GM18498 (cell line): ENCODE measurements at regions not wholly inside any gene's neighbourhood (a gene's known extent, or its start where the extent isn't known, plus 50 kb on each side); places are given as distances from the start of the nearest gene placed in this dataset.

ENCODE experiments used
- ATAC-seq: cut with Tn5 transposase; IDR thresholded peaks from one replicate; pipeline ENCODE4 v1.9.1; 2021; ENCODE audit warnings: mild to moderate bottlenecking, moderate library complexity; ENCODE audit not compliant: unreplicated experiment

DNA sequence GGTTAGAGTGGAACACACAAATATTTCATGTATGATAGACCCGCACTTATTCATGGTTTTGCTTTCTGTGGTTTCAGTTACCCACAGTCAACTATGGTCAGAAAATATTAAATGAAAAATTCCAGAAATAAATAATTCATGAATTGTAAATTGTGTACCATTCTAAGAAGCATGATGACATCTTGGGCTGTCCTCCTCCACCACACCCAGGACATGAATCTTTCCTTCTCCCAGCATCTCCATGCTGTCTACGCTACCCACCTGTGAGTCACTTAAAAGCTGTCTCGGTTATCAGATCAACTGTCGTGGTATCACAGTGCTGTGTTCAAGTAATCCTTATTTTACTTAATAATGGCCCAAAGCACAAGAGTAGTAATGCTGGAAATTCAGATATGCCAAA is 419.6 kb upstream of the NRP1 start:
- ATAC-seq: no peak

DNA sequence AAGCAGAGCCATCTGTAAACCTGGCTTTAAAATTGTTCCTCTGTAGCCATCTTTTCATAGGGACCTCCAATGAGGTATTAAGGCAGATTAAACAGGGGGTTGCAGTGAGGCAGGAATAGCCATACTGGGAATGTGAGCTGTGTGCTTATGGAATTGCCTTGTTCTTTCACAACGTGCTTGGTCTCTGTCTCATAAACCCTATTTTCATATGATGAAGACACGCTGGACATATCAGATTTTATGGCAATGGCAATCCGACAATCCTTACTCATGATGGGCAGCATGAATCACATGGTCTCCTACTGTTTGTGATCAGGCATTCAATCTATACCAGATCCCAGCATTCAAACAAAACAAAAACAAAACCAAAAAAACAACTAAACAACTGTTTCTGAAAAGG is 418.9 kb upstream of the NRP1 start:
- no peak for ATAC-seq

DNA sequence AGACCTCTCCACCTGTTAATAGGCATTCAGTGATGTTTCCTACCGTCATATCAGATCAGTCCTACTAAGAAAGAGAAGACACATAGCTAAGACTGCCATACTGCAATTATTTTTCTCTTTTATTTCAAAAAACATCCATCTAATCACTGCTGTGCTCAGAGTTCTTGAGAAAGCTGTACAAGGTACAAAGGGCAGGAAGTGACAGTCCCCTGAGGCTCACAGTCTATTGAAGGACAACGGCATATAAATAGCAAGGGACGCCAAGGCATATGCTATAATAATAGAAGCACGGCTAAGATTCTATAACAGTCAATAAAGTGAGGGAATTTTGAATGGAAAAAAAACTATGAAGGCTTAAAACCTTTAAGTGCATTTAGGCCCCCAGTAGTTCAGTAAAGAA is 415.3 kb upstream of the NRP1 start:
- ATAC-seq: no peak

DNA sequence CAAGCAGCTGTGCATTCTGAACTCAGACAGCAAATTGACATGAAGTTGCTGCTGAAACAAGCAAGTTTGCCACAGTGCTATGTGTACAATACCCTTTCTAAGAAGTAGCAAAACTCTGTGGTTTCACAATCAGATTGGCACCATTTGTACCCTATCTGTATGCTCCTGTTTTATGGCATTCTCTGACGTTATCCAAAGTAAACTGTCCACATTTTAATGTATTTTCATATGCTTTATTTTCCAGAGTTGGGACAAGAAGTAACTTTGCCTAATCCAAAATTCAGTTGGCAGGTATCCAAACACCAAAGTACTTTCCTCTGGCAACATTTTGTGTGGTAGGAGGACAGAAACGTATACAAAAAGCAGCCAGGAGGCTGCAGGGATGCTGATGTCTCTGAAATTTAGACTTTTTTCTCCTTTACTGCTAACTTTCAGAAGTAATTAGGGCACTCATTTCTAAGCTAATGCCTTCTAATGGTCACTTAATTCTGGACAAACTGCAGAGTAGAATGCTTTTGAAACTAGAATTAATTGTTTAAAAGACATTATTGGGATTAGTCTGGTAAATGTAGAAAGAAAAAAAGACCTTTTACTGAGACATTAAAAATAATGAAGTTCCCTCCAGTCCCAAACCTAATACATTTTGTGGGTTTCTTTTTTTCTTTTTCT is 414.7 kb upstream of the NRP1 start:
- ATAC-seq: no peak

DNA sequence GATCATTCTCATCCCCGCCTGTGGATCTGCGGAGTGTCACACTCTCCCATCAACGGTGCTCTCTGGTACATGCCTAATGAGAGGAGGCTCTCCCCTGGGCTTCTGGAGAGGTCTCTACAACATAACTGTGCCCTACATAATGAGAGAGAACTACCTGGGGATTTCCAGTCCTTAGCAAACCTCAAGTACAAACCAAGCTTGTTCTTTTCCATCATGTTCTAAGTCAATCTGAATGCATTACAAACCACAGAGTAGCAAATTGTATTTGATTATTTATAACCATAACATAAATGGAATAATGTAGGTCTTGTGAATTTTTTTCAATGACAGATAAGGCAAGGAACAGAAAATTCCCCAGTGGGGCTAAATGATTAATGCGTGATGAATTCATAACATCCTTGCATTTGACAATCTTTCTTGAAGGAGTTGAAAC is 412.4 kb upstream of the NRP1 start:
- ATAC-seq: no peak

DNA sequence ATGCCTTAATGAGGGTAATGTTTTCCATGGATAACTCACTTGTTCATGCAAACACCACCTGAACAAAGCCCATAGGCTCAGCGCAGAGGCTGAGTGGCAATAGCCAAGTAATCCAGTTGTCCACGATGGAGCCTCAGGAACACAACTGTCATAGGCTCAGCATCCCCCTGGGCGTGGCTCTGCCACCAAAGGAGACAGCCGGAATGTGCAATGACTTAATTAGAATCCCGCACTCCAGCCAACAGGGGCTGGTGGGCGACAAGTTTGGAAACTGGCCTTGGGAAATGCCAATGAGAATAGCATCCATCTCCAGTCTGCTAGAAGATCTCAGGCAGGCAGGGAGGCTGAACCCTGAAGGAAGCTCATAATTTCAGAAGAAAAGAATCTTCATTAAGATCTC is 411.7 kb upstream of the NRP1 start:
- ATAC-seq: no peak

DNA sequence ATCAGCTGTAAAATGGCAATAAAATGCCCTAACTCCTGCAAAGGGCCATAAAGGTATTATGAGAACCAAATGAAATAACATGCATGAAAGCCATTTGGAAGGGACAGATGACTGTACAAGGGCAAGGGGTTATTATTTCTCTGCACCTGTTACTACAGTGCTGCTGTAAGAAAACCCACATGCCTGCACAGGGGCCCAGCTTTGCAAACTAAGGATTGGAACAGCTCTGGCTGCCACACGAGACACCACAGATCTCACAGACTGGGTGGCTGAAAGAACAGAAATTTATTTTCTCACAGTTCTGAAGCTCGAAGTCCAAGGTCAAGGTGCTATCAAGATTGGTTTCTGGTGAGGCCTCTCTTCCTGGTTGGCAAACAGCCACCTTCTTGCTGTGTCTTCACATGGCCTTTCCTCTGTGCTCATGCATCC is 409.0 kb upstream of the NRP1 start:
- ATAC-seq: no peak

DNA sequence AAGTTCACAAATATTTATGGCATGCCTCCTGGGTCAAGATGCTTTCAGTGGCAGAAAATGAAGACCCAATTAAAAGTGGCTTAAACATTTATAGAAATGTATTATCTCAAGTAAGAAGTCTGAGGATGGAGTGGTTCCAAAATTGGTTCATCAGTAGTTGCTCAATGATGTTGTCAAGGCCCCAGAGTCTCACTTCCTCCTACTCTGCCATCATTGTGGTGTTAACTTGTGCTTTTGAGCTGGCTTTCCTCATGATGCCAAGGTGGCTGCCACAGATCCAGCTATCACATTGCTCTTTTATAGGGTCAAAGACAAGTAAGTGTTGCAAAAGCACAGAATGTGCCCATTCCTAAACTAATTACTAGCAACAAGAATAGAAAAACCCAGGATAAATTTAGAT is 404.6 kb upstream of the NRP1 start:
- ATAC-seq: no peak

DNA sequence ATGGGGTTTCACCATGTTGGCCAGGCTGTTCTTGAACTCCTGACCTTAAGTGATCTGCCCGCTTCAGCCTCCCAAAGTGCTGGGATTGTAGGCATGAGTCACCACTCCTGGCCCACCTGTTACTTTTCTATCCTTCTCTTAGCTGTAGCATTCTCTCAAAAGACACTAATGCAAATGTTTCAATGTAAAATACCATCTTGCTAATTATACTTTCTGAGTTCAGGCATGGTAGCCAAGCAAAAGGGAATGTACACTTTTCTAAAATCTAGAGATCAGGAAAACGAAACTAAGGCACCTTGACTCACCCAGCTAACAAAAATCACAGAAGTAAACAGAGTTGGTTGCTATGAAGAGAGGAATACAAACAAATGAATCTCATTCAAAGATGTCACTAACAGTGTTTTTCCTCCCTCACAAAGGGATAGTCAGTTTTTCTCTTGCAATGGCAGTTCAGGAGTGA is 401.0 kb upstream of the NRP1 start:
- ATAC-seq: no peak

DNA sequence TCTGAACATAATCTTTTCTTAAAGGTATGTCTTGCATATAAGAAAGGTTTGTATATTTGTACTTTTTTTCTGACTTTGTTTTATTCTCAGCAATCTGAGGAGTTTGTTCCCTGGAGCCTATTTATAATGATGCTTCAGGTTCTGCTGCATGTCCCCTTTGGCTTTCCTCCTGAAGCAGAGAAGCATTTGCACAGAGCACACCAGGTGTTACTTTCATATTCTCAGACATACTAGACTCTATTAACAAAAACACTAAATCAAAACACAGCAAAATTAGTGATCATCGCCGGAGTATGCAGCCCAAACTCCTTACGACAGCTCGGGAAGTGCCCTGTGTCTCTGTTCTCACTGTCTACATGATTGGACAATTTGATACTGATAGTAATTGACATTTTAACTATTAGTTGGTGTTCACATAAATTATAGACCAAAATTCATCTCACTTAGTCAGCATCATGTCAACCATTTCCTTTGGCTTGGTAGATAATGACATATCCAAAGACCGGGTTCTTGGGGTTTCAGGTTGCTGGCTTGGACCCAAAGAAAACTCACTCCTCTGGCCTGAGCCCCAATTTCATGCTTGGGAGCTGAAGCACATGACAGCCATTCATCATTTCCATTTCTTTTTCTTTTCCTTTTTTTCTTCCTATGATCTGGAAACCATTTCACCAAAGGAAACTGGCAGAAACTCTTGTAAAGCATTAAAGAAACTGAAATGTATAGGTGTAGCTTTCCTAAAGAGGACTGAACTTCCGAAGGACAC is 400.1 kb upstream of the NRP1 start:
- no peak for ATAC-seq

DNA sequence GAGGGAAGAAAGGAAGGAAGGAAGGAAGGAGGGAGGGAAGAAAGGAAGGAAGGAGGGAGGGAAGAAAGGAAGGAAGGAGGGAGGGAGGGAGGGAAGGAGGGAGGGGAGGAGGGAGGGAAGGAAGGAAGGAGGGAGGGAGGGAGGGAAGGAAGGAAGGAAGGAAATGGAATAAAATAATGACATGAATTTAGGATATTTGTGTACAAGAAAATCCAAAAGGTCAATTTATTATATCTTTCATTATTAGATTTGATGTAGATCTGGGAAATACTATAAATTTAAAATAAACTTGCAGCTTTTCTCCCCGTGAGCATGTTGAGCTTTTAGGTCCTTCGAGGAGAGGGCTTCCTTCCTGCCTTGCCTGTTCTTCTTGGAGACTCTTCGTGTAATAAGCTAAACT is 398.6 kb upstream of the NRP1 start:
- no peak for ATAC-seq

DNA sequence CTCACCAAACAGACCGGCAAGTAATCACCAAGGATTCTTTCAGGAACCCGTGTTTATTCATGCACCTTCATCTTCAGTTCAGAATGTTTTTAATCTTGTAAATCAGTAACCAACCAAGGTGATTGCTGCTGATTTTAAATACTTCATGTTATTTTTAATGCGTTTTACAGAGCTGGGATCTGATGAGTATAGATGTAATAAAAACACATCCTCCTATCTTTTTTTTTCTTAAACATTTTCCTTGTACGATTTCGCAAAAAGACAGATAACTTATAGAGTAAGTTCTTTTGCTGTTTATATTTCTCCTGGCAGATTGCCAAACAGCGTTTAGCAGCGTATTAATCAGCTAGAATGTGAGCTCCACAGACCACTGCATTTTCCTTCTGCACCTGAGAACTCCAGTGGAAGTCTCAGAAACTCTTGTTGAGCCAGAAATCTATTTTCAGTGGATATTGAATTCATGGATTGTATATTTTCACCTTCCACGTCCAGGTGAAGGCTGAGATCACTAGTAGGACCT is 397.8 kb upstream of the NRP1 start:
- no peak for ATAC-seq

DNA sequence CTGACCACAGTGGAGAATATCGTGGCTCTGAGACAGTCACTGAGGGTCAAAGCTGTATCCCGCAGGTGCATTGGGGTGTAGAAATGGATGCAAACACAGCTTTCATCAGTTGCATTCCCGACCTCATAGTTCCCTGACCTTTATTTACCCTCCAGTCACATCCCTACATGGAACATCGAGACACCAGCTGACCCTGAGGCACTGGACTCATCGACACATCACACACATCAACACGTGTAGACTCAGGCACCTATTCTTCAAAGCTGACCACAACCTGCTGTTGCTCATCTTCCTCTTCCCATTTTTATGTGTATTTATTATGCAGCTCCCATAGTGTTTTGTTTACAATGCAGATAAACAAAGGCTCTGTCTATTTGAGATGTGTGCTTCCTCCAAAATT is 396.9 kb upstream of the NRP1 start:
- no peak for ATAC-seq

DNA sequence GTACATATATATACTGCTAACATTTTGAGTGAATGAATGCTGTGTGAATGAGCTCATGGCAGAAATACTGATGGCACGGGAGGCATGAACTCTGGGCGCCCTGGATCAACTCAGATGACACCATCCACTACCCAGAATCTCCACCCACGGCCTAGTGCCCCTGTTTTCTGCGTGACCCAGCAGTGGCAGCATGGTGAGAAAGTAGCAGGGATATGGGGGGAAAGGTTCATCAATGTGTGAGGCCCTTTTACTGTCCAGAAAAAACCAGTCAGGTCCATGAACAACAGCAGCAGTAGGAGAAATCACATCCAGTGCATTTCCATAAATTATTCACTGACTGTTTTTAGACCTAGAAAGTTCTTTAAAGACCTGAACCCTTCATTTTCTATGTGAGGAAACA is 391.0 kb upstream of the NRP1 start:
- ATAC-seq: no peak

DNA sequence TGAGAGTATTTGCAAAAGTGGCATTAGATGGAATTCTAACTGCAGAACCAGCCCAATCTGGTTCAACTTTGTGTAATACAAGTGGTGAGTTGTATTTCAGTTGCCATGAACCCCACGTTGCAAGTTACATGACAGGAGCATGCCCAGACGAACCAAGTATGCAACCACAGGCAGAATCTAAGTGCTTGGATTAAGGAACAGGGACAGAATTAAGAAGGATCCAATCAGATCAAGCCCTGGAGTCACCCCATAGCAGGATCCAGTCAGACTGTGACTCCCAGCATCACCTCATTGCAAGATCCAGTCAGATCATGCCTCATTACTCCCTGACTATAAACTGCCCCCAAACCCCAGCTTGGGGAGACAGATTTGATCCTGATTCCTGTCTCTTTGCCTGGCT is 388.7 kb upstream of the NRP1 start:
- ATAC-seq: no peak

DNA sequence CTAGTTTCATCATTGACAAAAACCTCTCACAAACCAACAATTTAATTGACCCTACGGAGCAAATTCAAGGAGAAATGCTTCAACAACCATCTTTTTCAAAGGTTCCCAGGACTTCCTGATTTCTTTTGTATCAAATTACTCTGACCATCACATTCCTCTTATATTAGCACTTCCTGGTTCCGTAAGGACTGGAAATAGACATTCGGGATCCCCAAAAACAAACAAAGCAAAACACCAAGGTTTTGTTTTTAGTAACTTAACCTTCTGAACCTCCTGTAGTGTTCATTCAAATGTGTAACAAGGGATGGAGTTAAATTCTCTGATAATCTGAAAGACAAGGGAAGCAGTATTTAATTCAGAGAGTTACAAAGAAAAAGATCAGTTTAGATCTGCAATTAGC is 387.6 kb upstream of the NRP1 start:
- ATAC-seq: no peak

DNA sequence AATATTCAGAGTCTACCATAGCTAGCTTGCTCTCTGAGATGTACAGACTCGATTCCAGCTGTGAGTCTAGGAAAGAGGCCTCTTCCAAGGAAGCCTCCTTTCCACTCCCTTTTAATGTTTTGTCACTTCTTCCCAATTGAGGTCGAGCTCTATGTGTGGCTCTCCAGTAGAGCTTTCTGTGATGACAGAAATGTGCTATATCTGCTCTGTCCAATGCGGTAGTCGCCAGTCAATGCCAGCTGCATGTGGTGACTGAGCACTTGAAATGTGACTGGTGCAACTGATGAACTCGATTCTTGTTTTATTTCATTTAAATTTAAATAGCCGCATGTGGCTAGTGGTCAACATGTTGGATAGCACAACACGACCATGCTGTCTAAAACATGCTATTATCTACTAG is 387.0 kb upstream of the NRP1 start:
- ATAC-seq: no peak

DNA sequence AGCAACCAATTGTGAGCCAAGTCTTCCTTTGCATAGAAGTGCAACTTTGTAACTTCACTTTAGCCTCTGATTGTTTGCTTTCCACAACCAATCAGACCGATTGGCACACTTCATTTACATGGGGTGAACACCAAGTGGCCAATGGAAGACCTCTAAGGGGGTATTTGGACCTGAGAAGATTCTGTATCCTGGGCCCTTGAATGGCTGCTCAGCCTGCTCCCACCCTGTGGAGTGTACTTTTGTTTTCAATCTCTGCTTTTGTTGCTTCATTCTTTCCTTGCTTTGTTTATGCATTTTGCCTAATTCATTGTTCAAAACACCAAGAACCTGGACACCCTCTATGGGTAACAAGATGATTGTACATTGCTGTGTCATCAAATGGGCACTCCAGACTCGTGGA is 385.7 kb upstream of the NRP1 start:
- no peak for ATAC-seq

DNA sequence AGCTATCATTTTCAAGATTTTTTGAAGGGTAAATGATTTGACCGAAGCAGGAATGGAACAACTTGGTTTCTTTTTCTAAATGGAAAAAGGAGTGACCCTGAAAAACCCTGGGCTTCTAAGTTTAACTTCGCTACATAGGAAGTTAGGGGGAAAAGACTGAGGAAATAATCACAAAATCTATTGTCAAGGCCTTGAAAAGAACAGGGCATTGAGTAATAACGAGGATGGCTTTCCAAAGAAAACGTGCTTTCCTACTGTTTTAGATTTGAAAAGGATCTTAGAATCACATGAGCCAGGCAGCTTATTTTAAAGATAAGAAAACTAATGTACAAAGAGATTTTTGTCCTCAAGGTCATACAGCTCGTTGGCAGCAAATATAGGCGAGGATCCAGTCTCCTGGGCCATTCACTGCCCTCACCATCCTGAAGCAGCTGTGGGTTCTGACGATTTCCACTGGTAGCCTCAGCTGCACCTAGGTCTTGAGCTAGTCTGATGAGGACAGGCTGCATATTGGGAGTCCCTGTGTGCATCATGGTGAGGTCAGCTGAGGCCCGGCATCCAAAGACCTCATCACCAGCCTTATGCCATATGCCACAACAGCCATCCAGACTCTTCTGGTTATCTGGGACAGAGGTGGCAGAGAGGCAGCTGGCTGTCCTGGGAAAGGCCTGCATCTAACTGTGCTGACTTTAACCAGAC is 384.7 kb upstream of the NRP1 start:
- no peak for ATAC-seq

DNA sequence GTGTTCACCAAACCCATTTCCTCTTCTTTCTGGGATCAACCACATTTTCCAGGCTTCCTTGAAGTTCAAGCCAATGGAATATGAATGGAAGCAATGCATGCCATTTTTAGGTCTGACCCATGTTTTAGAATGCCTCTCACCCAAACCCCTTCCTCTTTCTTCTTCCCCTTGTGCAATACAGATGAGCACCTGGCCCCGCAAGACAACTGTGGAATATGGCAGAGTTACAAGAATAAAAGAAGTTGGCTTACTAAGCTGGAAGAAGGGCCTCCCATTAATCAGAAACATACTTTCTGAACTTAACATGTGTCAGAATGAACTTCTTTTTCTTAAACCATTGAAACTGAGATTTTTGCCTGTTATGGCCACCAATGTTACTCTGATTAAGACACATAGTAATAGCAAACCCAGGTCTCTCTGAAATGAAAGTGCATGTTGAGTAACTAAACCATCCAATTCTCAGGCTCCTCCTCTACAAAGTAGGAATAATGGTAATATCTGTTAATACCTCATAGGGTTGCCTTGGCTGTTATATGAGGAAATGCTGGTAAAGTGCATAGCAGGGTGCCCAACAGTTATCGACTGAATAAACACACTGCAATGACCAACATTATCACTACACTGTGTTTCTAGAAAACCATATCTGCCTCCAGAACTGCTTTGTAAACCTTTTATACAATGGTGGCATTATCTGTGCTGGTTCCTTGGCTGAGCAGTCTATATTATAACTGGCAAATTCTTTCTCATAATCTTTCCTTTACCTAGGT is 382.2 kb upstream of the NRP1 start:
- ATAC-seq: no peak
